ENCODE measurements at regions not wholly inside any gene's neighbourhood (a gene's known extent, or its start where the extent isn't known, plus 50 kb on each side); places are given as distances from the start of the nearest gene placed in this dataset.

GRCh38 chr3:106628407-106628806 is 748.8 kb upstream of the CCDC54 start:
- H3K27me3 Mint-ChIP-seq, result peaks cover under 1% of the 10 kb centered on the region
- no peak for DNase-seq

GRCh38 chr3:106629215-106629832 is 747.9 kb upstream of the CCDC54 start:
- Mint-ChIP-seq H3K4me3 (no peak overlapping the region), H3K9me3 (ENCODE audit: low read depth) (peaks cover 4% of the 10 kb centered on the region)
- POLR2A ChIA-PET, result no interaction called here

More at GRCh38 chr3:106628407-106628806, 748.8 kb upstream of the CCDC54 start:
- ATAC-seq, result no peak
- POLR2A ChIA-PET, result no interaction called here
- Mint-ChIP-seq H3K36me3 (ENCODE audit: low read depth) (no peaks in the 10 kb centered on the region), H3K4me1 (no peaks in the 10 kb centered on the region), H3K4me3 (no peak overlapping the region), H3K9me3 (ENCODE audit: low read depth) (peaks cover 10% of the 10 kb centered on the region), H3K27ac (no peak overlapping the region)
- intact Hi-C loops (cut with DNase I, micrococcal nuclease), result no loop called here
- CTCF ChIA-PET, result interaction anchor here (0.5 kb wide), 1 partner anchor 753 kb away, joined by 3 read pairs; no protein-coding TSS in a partner anchor

GRCh38 chr3:106631373-106632108 is 745.7 kb upstream of the CCDC54 start:
- DNase-seq, result no peak
- intact Hi-C loops (cut with DNase I, micrococcal nuclease), result no loop called here
- Mint-ChIP-seq H3K9me3 (ENCODE audit: low read depth) (no peaks in the 10 kb centered on the region), H3K4me1 (no peaks in the 10 kb centered on the region), H3K36me3 (ENCODE audit: low read depth) (no peaks in the 10 kb centered on the region), H3K4me3 (no peak overlapping the region), H3K27me3 (peaks cover 6% of the 10 kb centered on the region), H3K27ac (no peak overlapping the region)
- CTCF ChIA-PET, result no interaction called here
- POLR2A ChIA-PET, result no interaction called here
- no peak for ATAC-seq

More at GRCh38 chr3:106629215-106629832, 747.9 kb upstream of the CCDC54 start:
- intact Hi-C loops (cut with DNase I, micrococcal nuclease), result no loop called here
- H3K4me1 Mint-ChIP-seq, result no peaks in the 10 kb centered on the region
- H3K27ac Mint-ChIP-seq, result no peak overlapping the region
- no peak for ATAC-seq
- H3K36me3 Mint-ChIP-seq (ENCODE audit: low read depth), result no peaks in the 10 kb centered on the region
- H3K27me3 Mint-ChIP-seq, result peaks cover 2% of the 10 kb centered on the region
- DNase-seq, result no peak
- CTCF ChIA-PET, result interaction anchor here (0.9 to 1.6 kb wide), 2 partner anchors 9 to 982 kb away, joined by 3 to 5 read pairs; no protein-coding TSS in a partner anchor

GRCh38 chr3:106635271-106635670 is 742.0 kb upstream of the CCDC54 start:
- no peak for ATAC-seq
- intact Hi-C loops (cut with DNase I, micrococcal nuclease), result no loop called here
- no peak for DNase-seq
- no peaks in the 10 kb centered on the region for H3K9me3 Mint-ChIP-seq (ENCODE audit: low read depth)
- ChIA-PET POLR2A (no interaction called here), CTCF (no interaction called here)
- H3K4me3 Mint-ChIP-seq, result no peak overlapping the region
- H3K27me3 Mint-ChIP-seq, result peaks cover 9% of the 10 kb centered on the region
- H3K36me3 Mint-ChIP-seq (ENCODE audit: low read depth), result no peaks in the 10 kb centered on the region
- H3K27ac Mint-ChIP-seq, result no peak overlapping the region
- no peaks in the 10 kb centered on the region for H3K4me1 Mint-ChIP-seq

GRCh38 chr3:106635826-106636225 is 741.4 kb upstream of the CCDC54 start:
- intact Hi-C loops (cut with DNase I, micrococcal nuclease), result no loop called here
- ATAC-seq, result no peak

GRCh38 chr3:106640353-106640752 is 736.9 kb upstream of the CCDC54 start:
- no peak for ATAC-seq
- peaks cover 7% of the 10 kb centered on the region for H3K27me3 Mint-ChIP-seq
- H3K9me3 Mint-ChIP-seq (ENCODE audit: low read depth), result no peaks in the 10 kb centered on the region

More at GRCh38 chr3:106635826-106636225, 741.4 kb upstream of the CCDC54 start:
- Mint-ChIP-seq H3K4me1 (no peaks in the 10 kb centered on the region), H3K9me3 (ENCODE audit: low read depth) (no peaks in the 10 kb centered on the region), H3K4me3 (no peak overlapping the region), H3K27ac (no peak overlapping the region), H3K27me3 (peaks cover 9% of the 10 kb centered on the region), H3K36me3 (ENCODE audit: low read depth) (no peaks in the 10 kb centered on the region)
- POLR2A ChIA-PET, result no interaction called here
- CTCF ChIA-PET, result no interaction called here
- DNase-seq, result no peak

GRCh38 chr3:106642161-106642560 is 735.1 kb upstream of the CCDC54 start:
- ChIA-PET POLR2A (no interaction called here), CTCF (no interaction called here)
- no peaks in the 10 kb centered on the region for H3K36me3 Mint-ChIP-seq (ENCODE audit: low read depth)
- no peak for DNase-seq
- no peak overlapping the region for H3K27ac Mint-ChIP-seq
- ATAC-seq, result no peak
- peaks cover 3% of the 10 kb centered on the region for H3K27me3 Mint-ChIP-seq
- intact Hi-C loops (cut with DNase I, micrococcal nuclease), result no loop called here
- H3K9me3 Mint-ChIP-seq (ENCODE audit: low read depth), result no peaks in the 10 kb centered on the region
- H3K4me1 Mint-ChIP-seq, result no peaks in the 10 kb centered on the region
- no peak overlapping the region for H3K4me3 Mint-ChIP-seq

More at GRCh38 chr3:106640353-106640752, 736.9 kb upstream of the CCDC54 start:
- ChIA-PET CTCF (no interaction called here), POLR2A (no interaction called here)
- intact Hi-C loops (cut with DNase I, micrococcal nuclease), result no loop called here
- H3K27ac Mint-ChIP-seq, result no peak overlapping the region
- H3K36me3 Mint-ChIP-seq (ENCODE audit: low read depth), result no peaks in the 10 kb centered on the region
- H3K4me1 Mint-ChIP-seq, result no peaks in the 10 kb centered on the region
- H3K4me3 Mint-ChIP-seq, result no peak overlapping the region
- no peak for DNase-seq

- peaks cover 8% of the 10 kb centered on the region for H3K27me3 Mint-ChIP-seq
- no peak for DNase-seq
- intact Hi-C loops (cut with DNase I, micrococcal nuclease), result no loop called here
- no peaks in the 10 kb centered on the region for H3K4me1 Mint-ChIP-seq
- POLR2A ChIA-PET, result no interaction called here
- no peak overlapping the region for H3K27ac Mint-ChIP-seq
- H3K4me3 Mint-ChIP-seq, result no peak overlapping the region
- ATAC-seq, result no peak
- no peaks in the 10 kb centered on the region for H3K9me3 Mint-ChIP-seq (ENCODE audit: low read depth)
- CTCF ChIA-PET, result no interaction called here
- H3K36me3 Mint-ChIP-seq (ENCODE audit: low read depth), result no peaks in the 10 kb centered on the region
These were observed 733.5 kb upstream of the CCDC54 start for GRCh38 chr3:106643684-106644161.

- H3K4me3 Mint-ChIP-seq, result no peak overlapping the region
- CTCF ChIA-PET, result no interaction called here
- intact Hi-C loops (cut with DNase I, micrococcal nuclease), result no loop called here
- no peaks in the 10 kb centered on the region for H3K27me3 Mint-ChIP-seq
- ATAC-seq (no peak), DNase-seq (no peak)
- no peaks in the 10 kb centered on the region for H3K36me3 Mint-ChIP-seq (ENCODE audit: low read depth)
- H3K4me1 Mint-ChIP-seq, result no peaks in the 10 kb centered on the region
- H3K9me3 Mint-ChIP-seq (ENCODE audit: low read depth), result no peaks in the 10 kb centered on the region
- POLR2A ChIA-PET, result no interaction called here
- no peak overlapping the region for H3K27ac Mint-ChIP-seq
These were observed 703.2 kb upstream of the CCDC54 start for GRCh38 chr3:106673926-106674569.

GRCh38 chr3:106675451-106675850 is 701.8 kb upstream of the CCDC54 start:
- Mint-ChIP-seq H3K27me3 (peaks cover 3% of the 10 kb centered on the region), H3K4me3 (no peak overlapping the region), H3K27ac (no peak overlapping the region), H3K9me3 (ENCODE audit: low read depth) (no peaks in the 10 kb centered on the region), H3K4me1 (no peaks in the 10 kb centered on the region), H3K36me3 (ENCODE audit: low read depth) (no peaks in the 10 kb centered on the region)
- CTCF ChIA-PET, result no interaction called here
- ATAC-seq (no peak), DNase-seq (no peak)
- POLR2A ChIA-PET, result no interaction called here
- intact Hi-C loops (cut with DNase I, micrococcal nuclease), result no loop called here

GRCh38 chr3:106678657-106679390 is 698.4 kb upstream of the CCDC54 start:
- no peaks in the 10 kb centered on the region for H3K36me3 Mint-ChIP-seq (ENCODE audit: low read depth)
- ChIA-PET POLR2A (no interaction called here), CTCF (no interaction called here)
- no peaks in the 10 kb centered on the region for H3K9me3 Mint-ChIP-seq (ENCODE audit: low read depth)
- peaks cover 4% of the 10 kb centered on the region for H3K27me3 Mint-ChIP-seq
- no peak overlapping the region for H3K27ac Mint-ChIP-seq
- intact Hi-C loops (cut with DNase I, micrococcal nuclease), result no loop called here
- DNase-seq (no peak), ATAC-seq (no peak)
- H3K4me3 Mint-ChIP-seq, result no peak overlapping the region
- H3K4me1 Mint-ChIP-seq, result no peaks in the 10 kb centered on the region
